ENCODE measurements at regions not wholly inside any gene's neighbourhood (a gene's known extent, or its start where the extent isn't known, plus 50 kb on each side); places are given as distances from the start of the nearest gene placed in this dataset.
"Not testable (repeated sequence)": the region's sequence is repeated elsewhere in the genome, so short reads cannot be mapped to it uniquely, and the experiment has no call there.

- DNase-seq (ENCODE audit: extremely low read depth, low read depth, low spot score): no peak
Observed at GRCh38 chr3:101913168-101913567, 63.9 kb downstream of the NFKBIZ start.

GRCh38 chr3:101917761-101918160 lies 68.4 kb downstream of the NFKBIZ start:
- not testable (repeated sequence) for DNase-seq (ENCODE audit: extremely low read depth, low read depth, low spot score)

GRCh38 chr3:101922151-101922725 lies 72.9 kb downstream of the NFKBIZ start:
- not testable (repeated sequence) for DNase-seq (ENCODE audit: extremely low read depth, low read depth, low spot score)

- not testable (repeated sequence) for DNase-seq (ENCODE audit: extremely low read depth, low read depth, low spot score)
Observed at GRCh38 chr3:101924621-101925020, 75.3 kb downstream of the NFKBIZ start.

- not testable (repeated sequence) for DNase-seq (ENCODE audit: extremely low read depth, low read depth, low spot score)
Observed at GRCh38 chr3:101925124-101925523, 75.8 kb downstream of the NFKBIZ start.

GRCh38 chr3:101925564-101925963 lies 76.2 kb downstream of the NFKBIZ start:
- DNase-seq (ENCODE audit: extremely low read depth, low read depth, low spot score): no peak

- no peak for DNase-seq (ENCODE audit: extremely low read depth, low read depth, low spot score)
Observed at GRCh38 chr3:101926594-101927105, 77.3 kb downstream of the NFKBIZ start.

GRCh38 chr3:101928890-101929289 lies 79.6 kb downstream of the NFKBIZ start:
- no peak for DNase-seq (ENCODE audit: extremely low read depth, low read depth, low spot score)

GRCh38 chr3:101931081-101931480 lies 81.8 kb downstream of the NFKBIZ start:
- DNase-seq (ENCODE audit: extremely low read depth, low read depth, low spot score): no peak

- no peak for DNase-seq (ENCODE audit: extremely low read depth, low read depth, low spot score)
Observed at GRCh38 chr3:101932326-101933068, 83.2 kb downstream of the NFKBIZ start.

GRCh38 chr3:101936419-101937356 lies 87.4 kb downstream of the NFKBIZ start:
- no peak for DNase-seq (ENCODE audit: extremely low read depth, low read depth, low spot score)

- no peak for DNase-seq (ENCODE audit: extremely low read depth, low read depth, low spot score)
Observed at GRCh38 chr3:101938262-101938847, 89.0 kb downstream of the NFKBIZ start.

- no peak for DNase-seq (ENCODE audit: extremely low read depth, low read depth, low spot score)
Observed at GRCh38 chr3:101939361-101940049, 90.2 kb downstream of the NFKBIZ start.

GRCh38 chr3:101940521-101941317 lies 91.4 kb downstream of the NFKBIZ start:
- peak; percentile 85 for DNase-seq (ENCODE audit: extremely low read depth, low read depth, low spot score)

- no peak for DNase-seq (ENCODE audit: extremely low read depth, low read depth, low spot score)
Observed at GRCh38 chr3:101941318-101942040, 92.2 kb downstream of the NFKBIZ start.

GRCh38 chr3:101942356-101942755 lies 93.0 kb downstream of the NFKBIZ start:
- no peak for DNase-seq (ENCODE audit: extremely low read depth, low read depth, low spot score)

GRCh38 chr3:101943029-101943428 lies 93.7 kb downstream of the NFKBIZ start:
- DNase-seq (ENCODE audit: extremely low read depth, low read depth, low spot score): no peak

- DNase-seq (ENCODE audit: extremely low read depth, low read depth, low spot score): no peak
Observed at GRCh38 chr3:101944308-101944707, 95.0 kb downstream of the NFKBIZ start.

GRCh38 chr3:101945980-101946379 lies 96.7 kb downstream of the NFKBIZ start:
- no peak for DNase-seq (ENCODE audit: extremely low read depth, low read depth, low spot score)

Data from glomerular endothelial cell (primary cell).